Spleen (tissue), 7 donors: ENCODE measurements at regions not wholly inside any gene's neighbourhood (a gene's known extent, or its start where the extent isn't known, plus 50 kb on each side); places are given as distances from the start of the nearest gene placed in this dataset.

Source experiments
- POLR2A ChIP-seq, 3 donors: fragments of 450-650 bp; IDR thresholded peaks; one replicate each; pipeline ENCODE4 v1.5.1; 2017; ENCODE audit warnings: antibody characterized with exemption in 3 of 3, mild to moderate bottlenecking in 1 of 3
- TF ChIP-seq, protein P1 (sequence below), 11 experiments: fragments of 200-600 bp in 7 of 11; fragments of 450-650 bp in 4 of 11; sonication (generic) in 4 of 11; IDR thresholded peaks in 8 of 11; conservative IDR thresholded peaks in 3 of 11; 1 replicate in 7 of 11; 2 replicates in 4 of 11; pipeline versions ENCODE4 v1.4.0 to v1.8.0; 2016 to 2021; ENCODE audit warnings: antibody characterized with exemption in 11 of 11, inconsistent platforms in 4 of 11, mild to moderate bottlenecking in 1 of 11
- donor health status: DM: no; HTN: no; CAD: no; lungs with moderate emphysema.
- donor health status: DM: no; HTN: no; CAD: no.
- donor health status: DM: no; HTN: no; CAD: no.

GRCh38 chr20:54323227-54323734 lies 115.4 kb downstream of the PFDN4 start:
- TF ChIP-seq POLR2A (IDR thresholded peaks at IDR 0.05) = no peak
- TF ChIP-seq, protein P1, sequence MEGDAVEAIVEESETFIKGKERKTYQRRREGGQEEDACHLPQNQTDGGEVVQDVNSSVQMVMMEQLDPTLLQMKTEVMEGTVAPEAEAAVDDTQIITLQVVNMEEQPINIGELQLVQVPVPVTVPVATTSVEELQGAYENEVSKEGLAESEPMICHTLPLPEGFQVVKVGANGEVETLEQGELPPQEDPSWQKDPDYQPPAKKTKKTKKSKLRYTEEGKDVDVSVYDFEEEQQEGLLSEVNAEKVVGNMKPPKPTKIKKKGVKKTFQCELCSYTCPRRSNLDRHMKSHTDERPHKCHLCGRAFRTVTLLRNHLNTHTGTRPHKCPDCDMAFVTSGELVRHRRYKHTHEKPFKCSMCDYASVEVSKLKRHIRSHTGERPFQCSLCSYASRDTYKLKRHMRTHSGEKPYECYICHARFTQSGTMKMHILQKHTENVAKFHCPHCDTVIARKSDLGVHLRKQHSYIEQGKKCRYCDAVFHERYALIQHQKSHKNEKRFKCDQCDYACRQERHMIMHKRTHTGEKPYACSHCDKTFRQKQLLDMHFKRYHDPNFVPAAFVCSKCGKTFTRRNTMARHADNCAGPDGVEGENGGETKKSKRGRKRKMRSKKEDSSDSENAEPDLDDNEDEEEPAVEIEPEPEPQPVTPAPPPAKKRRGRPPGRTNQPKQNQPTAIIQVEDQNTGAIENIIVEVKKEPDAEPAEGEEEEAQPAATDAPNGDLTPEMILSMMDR (IDR thresholded peaks at IDR 0.05 in 8 of 11, conservative IDR thresholded peaks at IDR 0.05 in 3 of 11) = no peak
